ENCODE measurements at regions not wholly inside any gene's neighbourhood (a gene's known extent, or its start where the extent isn't known, plus 50 kb on each side); places are given as distances from the start of the nearest gene placed in this dataset.

DNA sequence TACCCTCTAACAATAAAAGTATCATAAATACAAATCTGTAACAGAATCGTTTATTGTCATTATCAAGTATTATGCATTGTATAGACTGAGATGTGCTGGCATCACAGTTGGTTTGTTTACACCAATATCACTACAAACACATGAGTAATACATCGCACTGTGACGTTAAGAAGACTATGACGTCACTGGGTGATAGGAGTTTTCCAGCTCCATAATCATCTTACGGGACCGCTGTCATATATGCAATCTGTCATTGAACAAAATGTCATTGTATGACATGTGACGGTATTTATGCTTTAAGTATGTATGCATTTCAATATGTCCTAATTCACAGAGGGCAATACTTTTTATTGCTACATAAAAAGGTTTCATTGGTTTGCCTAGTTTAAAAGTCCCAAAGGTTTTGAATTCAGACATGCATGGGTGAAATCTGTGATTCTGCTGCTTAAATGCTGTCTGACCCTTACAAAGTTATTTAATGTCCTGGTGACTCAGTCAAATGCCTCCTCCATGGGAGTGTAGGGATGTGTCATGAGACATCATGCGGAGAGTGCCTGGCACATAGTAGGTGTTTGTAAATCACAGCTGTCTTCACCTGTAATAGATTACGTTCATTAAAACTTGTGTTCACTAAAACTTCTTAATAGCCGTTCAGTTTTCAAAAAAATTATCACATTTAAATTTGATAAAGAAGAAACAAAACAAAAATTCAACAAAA is 160.7 kb upstream of the PDE10A start:
- no peak for DNase-seq (ENCODE audit: low spot score)

DNA sequence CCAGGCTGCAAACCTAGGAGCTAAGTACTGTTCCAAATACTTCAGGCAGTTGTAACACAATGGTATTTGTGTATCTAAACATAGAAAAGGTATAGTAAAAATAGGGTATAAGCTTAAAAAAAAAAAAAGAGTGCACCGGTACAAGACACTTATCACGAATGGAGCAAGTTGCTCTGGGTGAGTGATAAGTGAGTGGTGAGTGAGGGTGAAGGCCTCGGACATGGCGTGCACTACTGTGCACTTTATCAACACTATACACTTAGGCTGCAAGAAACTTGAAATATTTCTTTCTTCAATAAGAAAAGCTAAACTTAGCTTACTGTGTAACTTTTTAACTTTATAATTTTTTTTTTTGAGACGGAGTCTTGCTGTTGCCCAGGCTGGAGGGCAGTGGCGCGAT is 159.5 kb upstream of the PDE10A start:
- no peak for DNase-seq (ENCODE audit: low spot score)

- peak; percentile 59 for DNase-seq (ENCODE audit: low spot score)
Observed at GRCh38 chr6:165821754-165822153, 158.7 kb upstream of the PDE10A start.

DNA sequence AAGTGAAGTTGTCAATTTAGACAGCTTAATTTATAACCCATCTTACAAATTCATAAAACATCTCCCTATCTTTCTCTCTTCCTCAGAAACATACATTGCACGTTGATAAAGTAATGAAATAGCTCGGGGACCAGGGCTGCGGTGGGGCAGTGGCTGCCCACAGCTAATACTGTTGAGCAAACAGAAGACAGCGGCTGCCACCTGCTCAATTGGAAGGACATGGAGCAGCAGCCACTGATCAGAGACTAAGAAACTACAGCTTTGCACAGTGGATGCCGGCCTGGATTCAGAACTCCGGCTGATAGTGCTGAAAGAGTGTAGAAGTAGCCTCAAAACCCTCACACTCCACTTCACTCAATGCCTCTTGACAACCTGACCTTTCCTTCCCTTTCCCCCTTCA is 157.9 kb upstream of the PDE10A start:
- DNase-seq (ENCODE audit: low spot score): no peak

DNA sequence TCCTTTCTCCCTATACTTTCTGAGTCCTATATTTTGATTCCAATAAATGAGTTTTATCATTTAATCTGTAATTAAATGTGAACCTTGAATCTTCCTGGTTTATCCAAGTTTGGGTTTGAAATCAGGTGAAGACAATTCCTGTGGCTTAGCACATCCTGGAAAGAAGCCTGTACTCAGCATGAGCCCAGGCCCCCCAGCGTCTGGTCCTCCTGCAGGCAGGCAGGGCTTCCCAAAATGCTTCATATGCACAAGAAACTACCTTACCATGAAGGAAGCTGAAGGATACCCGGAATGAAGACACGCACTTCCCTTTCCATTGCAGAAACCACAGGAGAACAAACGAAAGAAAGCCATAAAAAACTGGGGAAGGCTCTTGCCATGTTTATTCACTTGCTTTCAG is 157.4 kb upstream of the PDE10A start:
- DNase-seq (ENCODE audit: low spot score): no peak

GRCh38 chr6:165819394-165819793 is 156.4 kb upstream of the PDE10A start:
- DNase-seq (ENCODE audit: low spot score): no peak

- no peak for DNase-seq (ENCODE audit: low spot score)
Observed at GRCh38 chr6:165818200-165818599, 155.2 kb upstream of the PDE10A start.

- DNase-seq (ENCODE audit: low spot score): no peak
Observed at GRCh38 chr6:165817771-165818170, 154.7 kb upstream of the PDE10A start.

DNA sequence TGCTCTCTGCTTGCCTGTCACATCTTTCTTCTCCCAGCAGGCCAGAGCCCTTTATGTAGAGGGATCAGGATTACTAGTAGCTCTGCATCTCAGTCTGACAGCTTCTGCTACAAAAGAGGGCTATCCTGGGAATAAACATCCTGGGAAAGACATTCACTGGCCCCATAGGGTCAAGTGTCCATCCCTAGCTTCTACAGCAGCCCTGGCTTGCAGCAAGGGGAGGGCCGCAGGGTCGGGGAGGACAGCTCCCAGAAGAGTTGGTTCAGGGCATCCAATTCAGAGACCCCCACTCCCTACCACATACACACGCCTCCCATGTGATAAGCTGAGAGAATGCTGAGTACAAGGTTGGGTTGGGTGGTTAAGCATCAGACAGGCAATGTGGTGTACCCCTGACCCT is 154.1 kb upstream of the PDE10A start:
- no peak for DNase-seq (ENCODE audit: low spot score)

DNA sequence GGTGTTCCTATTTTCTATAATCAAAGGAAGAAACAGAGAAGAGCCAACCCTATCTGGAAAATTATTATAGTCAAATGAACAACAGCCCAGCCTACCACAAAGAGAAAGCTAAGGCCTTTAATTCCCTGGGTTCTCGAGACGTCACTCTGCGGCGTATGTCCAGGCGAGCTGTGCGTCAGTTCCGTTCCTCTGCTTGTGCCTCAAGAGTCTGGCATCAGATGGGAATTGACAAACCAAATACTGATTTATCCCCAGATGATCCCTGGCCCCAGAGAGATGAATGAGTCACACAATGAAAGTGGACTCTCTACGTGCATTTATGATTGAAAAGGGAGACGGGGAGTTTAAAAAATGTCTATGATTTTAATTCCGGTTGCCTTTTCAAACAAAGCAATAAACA is 151.6 kb upstream of the PDE10A start:
- DNase-seq (ENCODE audit: low spot score): no peak

DNA sequence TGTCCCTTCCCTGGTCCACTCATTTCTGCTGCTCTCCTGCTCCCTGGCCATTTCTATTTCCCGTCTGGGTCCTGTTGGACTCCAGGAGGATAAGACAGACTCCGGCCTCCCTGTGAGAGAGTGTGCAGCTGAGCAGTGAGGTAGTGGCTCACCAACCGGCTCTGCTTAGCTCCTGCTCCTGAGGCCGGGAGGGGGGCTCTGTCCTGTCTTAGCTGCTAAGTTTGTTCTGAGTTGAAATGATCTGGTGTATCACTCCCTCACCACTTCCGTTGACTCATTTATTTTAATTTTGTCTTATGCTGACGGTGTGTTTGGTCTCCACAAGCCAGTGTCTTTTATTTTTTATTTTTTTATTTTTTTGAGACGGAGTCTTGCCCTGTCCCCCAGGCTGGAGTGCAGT is 148.5 kb upstream of the PDE10A start:
- DNase-seq (ENCODE audit: low spot score): peak; percentile 26

GRCh38 chr6:165808021-165808420 is 145.0 kb upstream of the PDE10A start:
- no peak for DNase-seq (ENCODE audit: low spot score)

DNA sequence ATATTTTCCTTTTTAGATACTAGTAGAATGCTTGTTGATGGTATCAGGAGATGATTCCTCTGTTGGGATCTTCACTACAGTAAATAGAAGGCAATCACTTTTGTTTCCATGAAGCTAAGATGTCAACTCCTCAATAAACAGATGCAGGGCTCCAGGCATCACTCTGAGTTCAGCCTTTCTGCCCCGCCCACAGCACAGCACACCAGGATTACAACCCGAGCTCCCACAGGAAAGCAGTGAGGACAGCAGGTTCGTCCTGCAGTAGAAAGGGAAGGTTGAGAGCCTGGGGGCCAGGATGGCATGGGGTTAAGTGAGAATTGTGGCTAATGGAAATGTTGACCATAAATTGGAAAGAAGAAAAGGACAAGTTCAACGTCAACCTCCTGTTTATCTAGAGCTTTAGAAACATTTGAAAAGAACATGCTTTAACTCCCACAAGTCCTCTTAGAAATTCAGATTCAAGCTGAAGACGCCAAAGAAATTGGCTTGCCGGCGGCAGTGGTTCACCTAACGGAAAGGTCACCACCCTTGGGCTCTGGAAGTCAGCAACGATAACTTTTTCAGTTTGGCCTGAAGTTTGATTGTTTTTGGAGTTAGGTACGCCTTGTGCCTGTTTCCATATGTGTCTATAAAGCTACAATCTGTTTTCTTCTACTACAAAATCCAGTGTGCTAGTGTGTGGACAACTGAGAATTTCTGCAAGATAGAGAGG is 144.4 kb upstream of the PDE10A start:
- no peak for DNase-seq (ENCODE audit: low spot score)

GRCh38 chr6:165806126-165806810 is 143.2 kb upstream of the PDE10A start:
- DNase-seq (ENCODE audit: low spot score): no peak

GRCh38 chr6:165805636-165806035 is 142.6 kb upstream of the PDE10A start:
- no peak for DNase-seq (ENCODE audit: low spot score)

GRCh38 chr6:165805067-165805555 is 142.1 kb upstream of the PDE10A start:
- no peak for DNase-seq (ENCODE audit: low spot score)

DNA sequence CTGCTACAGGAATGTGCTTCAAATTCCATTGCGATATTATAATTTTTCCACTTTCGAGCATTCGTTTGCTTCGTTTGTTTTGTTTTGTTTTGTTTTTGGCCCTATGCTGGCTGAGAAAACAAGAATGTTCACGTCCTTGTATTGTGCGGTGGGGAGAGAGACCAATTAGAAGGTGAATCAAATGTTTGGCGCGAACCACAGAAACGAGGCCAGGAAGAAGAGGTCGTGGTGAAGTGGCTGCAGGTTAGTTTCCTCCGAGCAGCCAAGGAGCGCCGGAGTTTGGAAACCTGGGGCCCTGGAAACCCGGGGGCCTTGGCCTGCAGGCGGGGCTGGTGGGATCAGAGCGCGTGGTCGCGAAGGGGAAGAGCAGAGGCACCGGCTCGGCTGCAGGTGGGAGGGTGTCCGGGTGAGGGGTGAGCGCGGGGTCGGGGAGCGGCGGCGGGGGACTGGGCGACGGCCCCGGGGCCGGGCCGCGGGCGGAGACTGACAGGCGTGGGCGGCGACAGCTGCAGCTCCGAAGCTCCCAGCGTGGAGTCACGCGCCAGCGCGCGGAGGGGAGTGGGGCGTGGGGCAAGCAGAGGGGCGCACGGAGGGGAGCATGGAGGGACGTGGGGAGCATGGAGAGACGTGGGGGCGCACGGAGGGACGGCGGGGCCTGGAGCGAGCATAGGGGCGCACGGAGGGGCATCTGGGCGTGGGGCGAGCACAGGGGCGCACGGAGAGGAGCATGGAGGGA is 141.5 kb upstream of the PDE10A start:
- DNase-seq (ENCODE audit: low spot score): no peak

DNA sequence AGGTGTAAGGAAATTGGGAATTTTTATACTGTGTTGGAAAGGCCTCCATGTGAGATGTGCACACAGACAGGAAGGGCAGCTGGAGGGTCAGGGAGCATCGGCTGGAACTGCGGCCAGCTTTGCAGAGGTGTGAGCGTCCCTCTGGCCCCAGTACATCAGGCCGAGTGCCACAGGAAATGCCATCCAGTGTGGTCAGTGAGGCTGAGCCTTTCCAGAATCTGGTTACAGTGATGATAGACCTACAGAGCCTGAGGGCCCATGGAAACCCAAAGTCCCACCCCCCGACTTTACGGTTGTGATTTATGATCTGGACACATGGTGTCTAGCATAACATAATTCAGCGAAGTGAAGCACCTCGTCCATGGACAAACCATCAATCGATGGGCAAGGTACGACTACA is 137.3 kb upstream of the PDE10A start:
- peak; percentile 44 for DNase-seq (ENCODE audit: low spot score)

- DNase-seq (ENCODE audit: low spot score): no peak
Observed at GRCh38 chr6:165799391-165800153, 136.5 kb upstream of the PDE10A start.

- no peak for DNase-seq (ENCODE audit: low spot score)
Observed at GRCh38 chr6:165798991-165799390, 135.9 kb upstream of the PDE10A start.

DNA sequence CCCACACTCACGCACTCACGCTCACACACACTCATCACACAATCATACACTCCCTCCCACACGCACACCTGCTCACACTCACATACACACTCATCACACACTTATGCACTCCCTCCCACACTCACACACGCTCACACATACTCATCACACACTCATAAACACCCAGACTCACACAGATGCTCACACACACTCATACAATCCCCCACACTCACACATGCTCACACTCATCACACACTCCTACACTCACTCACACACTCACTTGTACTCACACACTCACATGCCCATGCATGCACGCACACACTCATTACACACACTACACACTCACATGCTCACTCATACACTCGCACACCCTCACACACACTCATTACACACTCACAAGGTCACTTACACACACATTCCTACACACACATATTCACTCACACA is 131.1 kb upstream of the PDE10A start:
- no peak for DNase-seq (ENCODE audit: low spot score)
